Activated CD4-positive, alpha-beta T cell treated with anti-CD3 and anti-CD28 coated beads, Interleukin-2, Interleukin-4, amounts not matched to agents 100 ng/mL and 50 ng/mL, durations not matched to agents 16 hours and 8 hours (primary cell): ENCODE measurements at regions not wholly inside any gene's neighbourhood (a gene's known extent, or its start where the extent isn't known, plus 50 kb on each side); places are given as distances from the start of the nearest gene placed in this dataset.

Experiments
- DNase-seq: peaks from one replicate; pipeline ENCODE4 v3.0.0-alpha.2; 2020; ENCODE audit warnings: low spot score

DNA sequence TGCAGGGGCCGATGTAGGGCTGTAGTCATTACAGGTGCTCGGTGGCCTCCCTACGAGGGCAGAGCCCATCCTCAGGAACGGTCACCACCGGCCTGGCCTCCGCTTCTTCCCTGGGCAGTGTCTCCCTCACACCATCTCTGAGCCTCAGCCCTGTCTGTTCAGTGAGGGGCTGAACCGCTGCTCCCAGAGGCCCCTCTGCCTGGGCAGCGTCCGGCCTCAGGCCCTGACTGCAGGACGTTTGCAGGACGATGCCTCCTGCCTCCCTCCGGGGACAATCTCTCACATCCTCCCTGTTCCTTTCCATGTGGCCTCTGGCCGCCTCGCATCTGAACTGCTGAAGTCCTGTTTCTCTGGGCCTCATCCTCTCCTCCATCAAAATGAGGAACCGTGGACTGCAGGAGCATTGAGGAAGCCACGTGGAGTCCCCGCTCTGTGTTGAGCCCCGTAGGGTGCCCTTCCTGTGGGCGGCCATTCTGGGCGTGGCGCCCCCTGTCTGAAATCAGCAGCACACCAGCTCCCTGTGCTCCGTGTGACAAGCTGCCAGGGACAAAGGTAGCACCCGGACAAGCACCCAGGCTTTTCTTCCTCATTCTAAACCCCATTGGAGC is 933.5 kb downstream of the BRD1 start:
- no peak for DNase-seq

DNA sequence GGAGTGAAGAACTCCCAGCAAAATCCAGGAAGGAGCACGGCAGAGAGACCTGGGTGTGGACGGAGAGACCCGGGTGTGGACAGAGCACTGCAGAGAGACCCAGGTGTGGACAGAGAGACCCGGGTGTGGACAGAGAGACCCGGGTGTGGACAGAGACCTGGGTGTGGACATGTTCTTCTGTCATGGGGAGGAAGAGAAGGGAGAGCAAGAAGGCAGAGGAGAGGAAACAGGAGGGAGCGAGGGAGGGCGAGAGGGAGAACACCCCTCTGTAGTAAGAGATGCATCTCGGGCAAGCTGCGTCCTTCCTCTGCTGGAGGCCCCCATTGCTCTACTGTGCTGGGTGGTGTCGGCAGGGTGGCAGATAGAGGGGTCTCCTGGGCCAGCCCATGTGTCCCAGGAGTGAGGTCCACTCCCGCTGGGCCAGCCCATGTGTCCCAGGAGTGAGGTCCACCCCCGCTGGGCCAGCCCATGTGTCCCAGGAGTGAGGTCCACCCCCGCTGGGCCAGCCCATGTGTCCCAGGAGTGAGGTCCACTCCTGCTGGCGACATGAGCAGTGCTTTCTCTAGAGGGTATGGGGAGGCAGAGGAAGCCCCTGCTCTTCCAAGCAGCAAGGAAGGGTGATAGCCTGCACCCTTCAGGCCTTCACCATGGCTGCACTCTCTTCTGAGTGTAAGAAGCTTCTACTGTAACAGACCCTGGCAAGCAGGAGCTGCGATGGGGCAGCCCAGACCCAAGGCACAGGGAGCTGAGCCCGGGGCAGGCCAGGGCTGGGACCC is 934.2 kb downstream of the BRD1 start:
- DNase-seq, result no peak

DNA sequence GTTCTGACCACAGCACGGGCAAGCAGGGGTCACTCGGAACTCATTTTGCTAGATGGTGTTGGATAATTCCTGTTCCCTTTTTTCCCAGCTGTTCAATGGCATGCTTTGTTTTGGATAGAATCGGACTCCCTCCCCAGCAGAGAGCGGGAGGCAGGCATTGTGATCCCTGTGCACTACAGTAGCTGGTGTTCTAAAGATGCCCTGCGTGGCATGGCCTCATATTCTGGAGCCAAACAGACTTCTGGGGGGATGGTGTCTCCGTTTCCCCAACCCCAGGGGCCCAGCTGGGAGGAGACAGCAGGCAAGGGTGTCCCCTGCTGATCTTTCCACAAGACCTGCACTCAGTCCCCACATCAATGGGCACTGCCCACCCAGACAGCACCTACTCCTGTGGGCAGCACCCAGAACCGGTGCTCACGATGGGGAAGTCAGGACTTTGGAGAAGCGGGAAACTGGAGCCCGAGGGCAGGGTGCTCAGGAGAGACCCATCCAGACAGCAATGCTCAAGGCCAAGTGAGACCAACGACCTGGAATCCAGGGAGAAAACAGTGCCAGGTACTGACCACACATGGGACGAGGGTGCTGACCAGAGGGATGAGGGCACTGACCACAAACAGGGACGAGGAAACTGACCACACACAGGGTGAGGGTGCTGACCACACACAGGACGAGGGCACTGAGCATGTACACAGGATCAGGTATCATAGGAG is 934.9 kb downstream of the BRD1 start:
- no peak for DNase-seq

DNA sequence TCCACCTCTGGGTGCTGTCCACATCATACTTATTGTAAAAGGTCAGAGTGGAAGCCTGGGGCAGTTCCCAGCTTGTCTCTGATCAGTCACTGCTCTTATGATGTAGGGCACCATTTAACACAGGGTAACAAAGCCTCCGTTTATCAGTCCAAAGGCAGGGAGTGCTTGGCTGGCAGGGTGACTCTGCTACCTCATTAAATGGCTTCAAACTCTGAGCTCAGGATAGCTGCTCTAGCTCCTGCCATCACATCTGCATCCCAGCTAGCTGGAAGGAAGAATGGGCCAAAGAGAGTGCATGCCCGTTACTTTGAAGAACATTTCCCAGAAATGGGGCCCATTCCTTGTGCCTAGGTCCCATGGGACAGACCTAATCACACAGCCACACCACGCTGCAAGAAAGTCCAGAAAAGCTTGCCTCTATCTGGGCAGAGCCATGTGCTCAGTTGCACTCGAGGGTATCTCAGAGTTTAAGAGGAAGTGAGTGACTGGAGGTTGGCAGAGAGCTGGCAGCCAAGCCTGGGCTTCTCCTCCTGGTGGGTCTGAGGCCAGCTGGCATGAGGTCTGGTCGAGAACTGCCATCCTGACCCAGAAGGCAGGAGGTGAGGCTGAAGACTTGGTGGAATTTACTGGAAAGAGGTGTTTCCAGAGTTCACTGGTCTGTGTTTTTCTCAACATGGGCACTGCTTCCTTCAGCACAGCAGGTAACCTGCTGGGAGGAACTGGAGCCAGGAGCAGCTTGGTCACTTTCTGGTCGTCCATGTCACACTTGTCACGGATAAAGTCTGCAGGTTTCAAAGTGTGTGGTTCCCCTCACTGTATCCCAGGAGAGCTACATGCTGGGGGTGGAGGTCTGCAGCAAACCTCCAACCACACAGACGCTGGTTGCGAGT is 935.7 kb downstream of the BRD1 start:
- DNase-seq, result no peak

DNA sequence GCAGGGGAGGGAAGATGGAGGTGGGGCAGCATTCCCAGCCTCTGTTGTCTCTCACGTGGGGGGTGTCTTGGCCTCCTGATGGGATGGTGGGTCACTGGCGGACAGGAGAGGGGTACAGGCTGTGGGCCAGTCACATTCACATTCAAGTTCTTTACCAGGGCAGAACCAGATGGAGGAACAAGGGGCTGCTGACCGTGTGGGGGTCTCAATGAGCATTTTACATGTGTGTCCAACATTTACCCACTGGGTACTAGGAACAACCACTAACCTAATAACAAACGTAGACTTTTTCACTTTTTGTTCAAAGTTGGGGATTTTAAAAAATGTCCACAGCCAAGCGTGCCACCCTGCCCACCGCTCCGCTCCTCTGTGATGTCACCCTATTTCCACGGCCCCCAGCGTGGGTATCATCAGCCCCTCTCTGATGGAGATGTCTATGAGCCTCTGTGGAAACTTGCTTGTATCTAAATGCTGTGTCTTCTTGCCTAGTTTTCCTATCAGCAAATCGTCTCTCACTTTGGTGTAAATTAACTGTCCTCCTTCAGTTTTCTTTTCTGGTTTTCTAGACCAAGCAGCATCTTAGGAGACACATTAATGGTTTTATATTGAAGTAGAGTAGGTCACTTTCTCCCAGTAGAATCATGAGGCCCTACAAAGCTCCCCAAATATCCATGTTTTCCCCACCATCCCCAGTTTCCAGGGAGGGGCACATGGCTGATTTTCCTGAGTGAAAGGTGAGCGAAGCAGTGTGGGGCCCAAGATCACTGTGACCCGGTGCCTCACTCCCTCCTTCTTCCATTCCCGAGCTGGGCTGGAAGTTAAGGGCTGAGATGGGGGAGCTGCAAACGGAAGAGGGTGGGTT is 936.7 kb downstream of the BRD1 start:
- DNase-seq, result no peak

DNA sequence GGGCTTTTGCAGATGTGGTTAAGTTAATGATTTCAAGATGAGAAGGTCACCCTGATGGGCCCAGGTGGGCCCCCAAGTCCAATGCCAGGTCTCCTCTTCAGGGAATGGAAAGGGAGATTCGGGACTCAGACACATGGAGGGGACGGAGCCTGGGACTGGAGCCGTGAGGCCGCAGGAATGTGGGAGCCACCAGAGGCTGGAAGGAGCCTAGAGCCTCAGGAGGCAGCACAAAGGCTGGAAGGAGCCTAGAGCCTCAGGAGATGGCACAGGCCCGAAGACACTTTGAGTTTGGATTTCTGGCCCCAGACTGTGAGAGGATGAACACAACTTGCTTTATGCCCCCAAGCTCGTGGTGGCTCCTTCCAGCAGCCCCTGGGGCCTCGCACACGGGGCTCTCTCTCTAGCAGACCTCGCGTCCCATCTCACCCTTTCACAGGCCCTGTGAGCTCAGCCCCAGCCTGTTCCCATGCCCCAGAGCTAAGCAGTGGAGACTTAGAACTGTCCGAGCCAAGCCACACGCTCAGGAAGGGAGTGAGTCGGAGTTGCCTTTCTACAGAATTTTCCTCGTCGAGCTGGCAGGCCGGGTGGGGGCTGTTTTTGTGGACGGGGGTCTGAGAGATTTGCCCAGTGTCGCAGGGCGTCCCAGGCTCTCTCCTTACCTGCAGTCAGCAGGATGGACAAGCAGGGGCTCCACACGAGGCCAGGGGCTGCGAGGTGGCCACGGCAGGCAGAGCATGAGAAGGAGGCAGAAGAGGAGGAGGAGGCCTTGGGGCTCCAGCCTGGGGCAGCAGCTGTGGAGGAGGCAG is 937.6 kb downstream of the BRD1 start:
- DNase-seq, result no peak

DNA sequence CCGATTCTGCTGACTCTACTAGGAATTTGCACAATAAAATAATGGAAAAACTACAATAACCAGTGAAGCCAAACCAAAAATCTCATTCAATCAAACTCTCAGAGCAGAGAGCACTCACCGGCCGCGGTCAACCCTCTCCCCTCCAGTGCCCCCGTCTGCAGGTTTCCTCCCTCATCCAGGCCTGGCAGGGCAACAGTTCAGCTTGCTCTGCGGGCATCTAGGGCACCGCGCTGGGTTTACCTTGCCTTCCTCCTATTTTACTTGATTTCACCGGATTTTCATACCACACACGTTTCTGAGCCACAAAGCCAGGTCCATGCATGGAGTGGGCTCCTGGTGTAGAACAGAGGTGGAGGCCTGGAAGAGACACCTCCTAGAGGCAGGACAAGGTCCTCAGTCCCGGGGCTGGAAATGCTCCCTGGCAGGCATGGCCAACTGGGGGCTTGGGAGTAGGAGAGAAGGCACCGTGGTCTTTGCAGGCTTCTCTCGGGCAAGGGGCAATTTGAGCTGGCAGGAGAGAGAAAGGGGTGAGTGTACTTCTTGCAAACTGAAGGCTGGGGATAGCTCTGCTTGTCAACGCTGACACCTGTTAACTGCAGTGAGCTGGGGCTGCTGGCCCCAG is 938.4 kb downstream of the BRD1 start:
- no peak for DNase-seq

DNA sequence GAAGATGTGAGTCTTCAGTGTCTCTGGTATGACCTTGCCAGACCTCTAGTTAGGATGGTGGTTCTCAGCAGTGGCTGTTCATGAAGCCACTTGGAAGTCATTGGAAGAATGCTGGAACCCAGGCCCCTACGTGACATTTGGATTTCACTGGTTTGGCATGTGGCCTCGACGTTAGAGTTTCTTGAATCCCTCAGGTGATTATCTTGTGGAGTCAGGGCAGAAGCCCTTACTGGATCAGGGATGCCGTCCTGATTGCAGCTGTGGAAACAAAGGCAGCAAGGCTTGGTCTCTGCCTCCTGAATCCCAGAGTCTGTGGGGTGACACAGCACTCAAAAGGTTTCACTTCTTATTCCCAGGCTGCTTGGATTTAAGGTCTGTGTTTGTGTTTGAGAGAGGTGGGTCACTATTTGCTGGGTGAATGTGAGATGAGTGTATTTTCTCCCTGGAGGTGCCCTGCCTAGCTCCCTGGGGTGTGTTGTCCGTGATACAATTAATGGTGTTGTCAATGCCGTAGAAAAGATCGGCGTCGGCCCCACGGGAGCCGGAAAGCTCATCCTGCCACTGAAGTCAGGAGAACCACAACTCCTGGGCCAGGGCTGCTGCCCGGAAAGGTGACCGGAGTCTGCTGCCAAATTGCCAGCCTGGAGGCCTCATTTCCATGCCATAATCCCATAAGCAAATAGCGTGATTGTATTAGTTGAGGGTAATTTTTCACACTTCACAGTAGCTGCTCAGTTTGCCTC is 939.0 kb downstream of the BRD1 start:
- no peak for DNase-seq

DNA sequence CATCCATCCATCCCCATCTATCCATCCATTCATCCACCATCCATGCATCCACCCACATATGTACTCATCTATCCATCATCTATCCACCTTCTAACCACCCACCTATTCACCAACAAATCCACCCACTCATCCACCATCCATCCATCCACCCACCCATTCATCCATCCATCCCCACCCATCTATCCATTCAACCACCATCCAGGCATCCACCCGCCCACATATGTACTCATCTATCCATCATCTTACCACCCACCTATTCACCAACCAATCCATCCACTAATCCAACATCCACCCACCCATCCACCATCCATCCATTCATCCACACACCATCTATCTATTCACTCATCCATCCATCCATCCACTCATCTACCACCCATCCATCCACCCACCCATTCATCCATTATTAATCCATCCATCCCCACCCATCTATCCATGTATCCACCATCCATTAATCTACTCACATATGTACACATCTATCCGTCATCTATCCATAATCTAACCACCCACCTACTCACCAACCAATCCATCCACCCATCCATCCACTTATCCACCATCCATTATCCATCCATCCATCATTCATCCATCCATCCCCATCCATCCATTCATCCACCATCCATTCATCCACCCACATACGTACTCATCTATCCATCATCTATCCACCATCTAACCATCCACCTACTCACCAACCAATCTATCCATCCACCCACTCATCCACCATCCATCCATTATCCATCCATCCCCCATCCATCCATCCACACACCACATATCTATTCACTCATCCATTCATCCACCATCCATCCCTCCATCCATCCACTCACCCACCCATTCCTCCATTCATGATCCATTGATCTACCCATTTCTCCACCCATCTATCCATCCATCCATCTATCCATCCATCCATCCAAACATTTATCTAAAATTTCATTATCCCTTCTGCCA is 940.0 kb downstream of the BRD1 start:
- no peak for DNase-seq

DNA sequence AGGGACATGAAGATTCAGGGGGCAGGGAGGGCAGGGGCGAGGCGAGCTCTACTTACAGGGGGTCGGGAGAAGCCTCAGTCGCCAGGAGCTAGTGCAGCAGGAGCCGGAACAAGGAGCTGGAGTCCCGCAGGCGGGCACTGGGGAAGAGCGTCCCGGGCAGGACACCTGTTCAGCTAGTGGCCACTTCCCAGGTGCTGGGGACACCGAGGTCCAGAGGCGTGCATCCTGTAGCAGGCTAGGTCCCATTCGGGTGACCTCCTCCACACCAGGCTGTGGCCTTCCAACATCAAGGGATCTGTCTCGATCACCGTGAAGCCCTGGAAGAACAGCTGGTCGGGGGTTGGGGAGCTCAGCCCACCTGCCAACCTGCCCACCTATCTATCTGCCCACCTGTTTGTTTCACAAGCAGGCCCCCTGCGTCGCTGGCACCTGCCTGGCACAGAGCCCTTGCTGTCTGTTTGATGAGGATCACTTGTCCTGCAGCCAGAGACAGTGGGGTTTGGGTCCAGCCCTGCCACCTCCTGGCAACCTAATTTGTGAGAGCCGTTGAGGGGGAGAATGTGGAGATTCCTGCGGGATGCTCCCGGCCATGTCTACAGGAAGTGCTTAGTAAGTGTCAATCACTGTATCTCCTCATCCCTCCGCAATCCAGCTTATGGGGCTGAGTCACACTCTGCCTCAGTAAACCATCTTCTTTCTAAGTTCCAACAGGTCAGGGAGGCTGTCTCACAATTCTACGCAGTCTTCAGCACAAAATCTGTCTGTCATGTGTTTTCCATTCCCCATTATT is 940.9 kb downstream of the BRD1 start:
- no peak for DNase-seq

DNA sequence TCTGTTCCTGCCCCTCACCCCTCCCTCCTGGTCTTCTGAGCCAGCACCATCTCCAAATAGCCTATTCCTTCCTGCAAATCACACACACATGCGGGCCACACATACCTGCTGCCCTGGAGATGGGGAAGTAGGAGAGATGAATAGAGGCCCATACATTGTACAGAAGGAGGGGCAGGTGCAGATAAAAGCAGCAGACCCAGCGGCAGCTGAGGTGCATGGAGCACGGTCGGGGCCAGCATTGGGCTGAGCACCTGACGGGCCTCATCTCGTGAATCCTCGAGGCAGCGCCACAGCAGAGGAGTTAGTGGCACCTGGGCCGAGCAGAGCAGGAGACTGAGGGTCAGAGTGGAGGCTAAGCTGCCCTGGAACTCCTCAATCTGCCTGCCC is 941.8 kb downstream of the BRD1 start:
- DNase-seq, result no peak

DNA sequence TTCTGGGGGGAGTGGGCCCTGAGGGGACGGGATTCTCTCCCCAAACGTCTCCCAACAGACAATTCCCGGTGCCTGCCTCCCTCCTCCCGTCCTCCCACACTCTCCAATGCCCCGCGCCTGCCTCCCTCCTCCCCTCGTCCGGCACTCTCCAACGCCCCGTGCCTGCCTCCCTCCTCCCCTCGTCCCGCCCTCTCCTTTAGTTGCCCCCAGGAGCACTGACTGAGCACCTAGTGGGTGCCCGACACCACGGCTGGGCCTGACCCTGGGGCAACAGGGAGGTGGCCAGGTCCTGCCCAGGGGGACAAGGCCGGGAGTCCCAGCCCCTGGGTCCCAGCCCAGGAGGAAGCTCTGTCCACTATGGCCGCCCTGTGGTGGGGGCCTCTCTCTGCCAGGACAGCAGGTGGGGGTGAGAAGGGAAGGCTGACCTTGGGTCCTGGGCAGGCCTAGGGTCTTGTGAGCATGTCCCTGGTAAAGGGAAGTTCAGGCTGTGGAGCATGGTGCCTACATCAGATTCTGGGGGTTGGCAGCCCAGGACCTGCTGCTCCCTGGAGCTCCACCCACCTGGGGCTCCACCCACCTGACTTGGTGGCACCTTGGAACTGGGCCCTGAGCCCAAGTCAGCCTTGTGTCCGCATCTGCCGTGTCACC is 942.3 kb downstream of the BRD1 start:
- DNase-seq, result no peak

DNA sequence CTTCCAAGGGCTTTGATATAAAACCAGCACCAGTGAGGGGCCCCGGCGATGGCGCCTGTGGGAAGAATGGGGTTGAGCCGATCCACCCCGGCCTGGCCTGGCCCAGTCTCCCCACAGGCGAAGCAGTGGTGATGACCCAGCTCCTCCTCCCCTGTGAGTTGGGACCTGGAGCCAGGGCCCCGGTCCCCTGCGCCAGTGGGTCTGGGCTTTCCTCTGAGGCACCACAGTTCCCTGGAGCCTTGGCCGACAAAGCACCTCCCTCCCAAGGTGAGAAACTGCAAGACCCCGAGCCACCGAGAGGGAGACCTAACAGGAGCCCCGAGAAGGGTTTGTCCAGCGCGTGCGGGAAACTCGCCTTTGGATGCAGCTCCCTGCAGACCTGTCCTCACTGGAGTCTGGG is 942.9 kb downstream of the BRD1 start:
- no peak for DNase-seq

DNA sequence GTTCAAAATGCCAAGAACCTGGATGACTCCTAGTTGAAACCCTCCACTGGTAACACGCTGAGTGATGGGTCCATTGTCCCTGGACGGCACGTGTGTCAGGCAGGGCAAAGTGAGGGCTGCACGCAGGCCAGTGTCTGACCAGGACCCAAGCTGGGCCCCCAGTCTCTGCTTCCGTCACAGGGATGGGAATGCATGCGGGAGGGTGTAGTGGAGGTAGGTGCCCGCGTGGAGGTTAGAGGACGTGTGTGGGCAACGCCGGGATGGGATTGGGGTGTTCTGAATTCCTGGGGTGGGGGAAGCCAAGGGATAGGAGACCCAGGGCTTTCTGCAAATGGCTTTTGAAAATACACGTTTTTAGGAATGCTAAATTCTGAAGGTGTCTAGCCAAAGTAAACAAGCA is 943.3 kb downstream of the BRD1 start:
- DNase-seq, result no peak

DNA sequence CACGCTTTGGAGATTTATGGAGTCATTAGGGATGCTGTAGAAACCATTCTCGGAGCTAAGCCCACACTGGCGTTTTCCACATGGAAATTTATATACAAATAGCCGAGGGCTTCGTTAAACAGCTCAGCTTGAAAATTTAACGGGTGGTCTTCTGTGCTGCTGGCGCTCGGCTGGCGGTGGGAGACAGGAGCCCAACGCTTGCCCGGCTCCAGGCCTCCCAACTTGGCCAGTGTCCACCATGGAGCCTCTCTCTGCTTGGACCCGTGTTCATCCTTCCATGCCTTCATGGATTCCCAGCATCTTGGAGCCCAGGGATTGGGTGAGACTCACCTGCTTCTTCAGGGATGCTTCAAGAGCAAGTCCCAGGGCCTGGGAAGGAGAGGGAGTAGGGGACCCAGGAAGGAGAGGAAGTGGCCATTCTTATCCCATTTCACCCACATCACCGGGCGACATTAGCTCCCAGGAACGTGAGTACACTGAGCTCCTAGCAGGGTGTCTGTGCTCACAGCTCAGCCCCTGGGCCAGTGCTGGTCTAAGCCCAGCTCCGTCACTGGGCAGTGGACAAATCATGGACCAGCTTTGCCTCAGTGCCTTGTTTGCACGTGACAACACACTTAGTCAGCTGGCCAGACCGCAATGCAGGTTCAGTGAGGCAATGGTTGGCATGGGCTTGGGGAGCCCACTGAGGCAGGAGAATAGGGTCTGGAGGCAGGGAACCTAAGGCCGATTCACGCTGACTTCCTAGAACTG is 944.3 kb downstream of the BRD1 start:
- no peak for DNase-seq

DNA sequence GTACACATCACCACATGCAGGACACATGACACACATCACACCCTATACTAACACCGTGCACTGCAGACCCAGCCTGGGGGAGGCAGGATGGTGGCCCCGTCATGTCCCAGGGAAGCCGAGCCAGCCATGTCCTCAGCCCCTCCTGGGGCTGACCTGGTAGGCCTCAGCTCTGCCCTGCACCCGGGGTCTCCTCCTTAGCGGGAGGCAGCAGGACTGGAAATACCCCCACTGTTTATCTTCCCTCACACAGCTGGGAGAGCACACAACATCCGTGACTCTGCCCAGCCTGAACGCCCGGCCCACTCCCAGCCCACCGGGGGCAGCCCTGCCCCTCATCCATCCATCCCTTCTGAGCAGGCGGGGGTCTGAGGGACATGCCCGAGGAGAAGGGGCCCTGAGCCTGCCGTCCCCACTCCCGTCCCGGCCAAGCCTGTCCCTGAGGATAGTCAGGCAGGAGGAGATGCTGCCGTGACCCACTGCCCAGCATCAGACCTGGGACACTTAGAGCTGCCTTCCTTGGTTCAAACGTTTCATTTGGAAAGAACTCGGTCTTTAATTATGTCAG is 945.0 kb downstream of the BRD1 start:
- DNase-seq, result no peak
